ENCODE measurements at regions not wholly inside any gene's neighbourhood (a gene's known extent, or its start where the extent isn't known, plus 50 kb on each side); places are given as distances from the start of the nearest gene placed in this dataset.

GRCh38 chr1:170470121-170470520 lies 61.8 kb upstream of the GORAB start:
- no peaks in the 10 kb centered on the region for H3K9me2 ChIP-seq (ENCODE audit: insufficient read depth, low read length)
- no peak overlapping the region for H2AFZ ChIP-seq (ENCODE audit: low read depth, low read length)
- H4K20me1 ChIP-seq (ENCODE audit: insufficient read depth) = no peaks in the 10 kb centered on the region
- no peak overlapping the region for H3K9ac ChIP-seq (ENCODE audit: low read length)
- no peaks in the 10 kb centered on the region for H3K27me3 ChIP-seq (ENCODE audit: insufficient read depth, low read depth, low read length)
- no peak overlapping the region for H3K27ac ChIP-seq (ENCODE audit: low read length)
- H3K4me3 ChIP-seq (ENCODE audit: low read length) = no peak overlapping the region
- no peaks in the 10 kb centered on the region for H3K79me2 ChIP-seq (replicated peaks; ENCODE audit: insufficient read depth, low read length)
- no peak for TF ChIP-seq CTCF (IDR thresholded peaks at IDR 0.05; ENCODE audit: poor library complexity, severe bottlenecking)
- no peak for TF ChIP-seq MXI1 (conservative IDR thresholded peaks at IDR 0.05; ENCODE audit: poor library complexity, severe bottlenecking)
- TF ChIP-seq REST (IDR thresholded peaks at IDR 0.05; ENCODE audit: borderline replicate concordance) = no peak
- no peak for TF ChIP-seq RAD21 (conservative IDR thresholded peaks at IDR 0.05)
- TF ChIP-seq SMC3 (conservative IDR thresholded peaks at IDR 0.05; ENCODE audit: poor library complexity) = no peak
- TF ChIP-seq EZH2 (IDR thresholded peaks at IDR 0.05; ENCODE audit: borderline replicate concordance, insufficient read depth, low read length, poor library complexity, severe bottlenecking) = no peak
- no peak for TF ChIP-seq EP300 (conservative IDR thresholded peaks at IDR 0.05; ENCODE audit: poor library complexity, severe bottlenecking)
- TF ChIP-seq TAF1 (IDR thresholded peaks at IDR 0.05; ENCODE audit: low read depth) = no peak
- TF ChIP-seq POLR2AphosphoS5 (IDR thresholded peaks at IDR 0.05) = no peak
- no peaks in the 10 kb centered on the region for H3K36me3 ChIP-seq (ENCODE audit: insufficient read depth, low read length)
- H3K9me3 ChIP-seq (ENCODE audit: low read length) = no peaks in the 10 kb centered on the region
- no peak overlapping the region for H3K4me2 ChIP-seq (ENCODE audit: low read length)
- H3F3A ChIP-seq (ENCODE audit: insufficient read depth, low read length, poor library complexity, severe bottlenecking) = no peaks in the 10 kb centered on the region

GRCh38 chr1:170471398-170472053 lies 60.4 kb upstream of the GORAB start:
- Histone ChIP-seq H3K4me2 (ENCODE audit: low read length) (no peak overlapping the region), H3F3A (ENCODE audit: insufficient read depth, low read length, poor library complexity, severe bottlenecking) (no peaks in the 10 kb centered on the region), H3K9ac (ENCODE audit: low read length) (no peak overlapping the region)

More at GRCh38 chr1:170471398-170472053, 60.4 kb upstream of the GORAB start:
- Histone ChIP-seq H3K79me2 (replicated peaks; ENCODE audit: insufficient read depth, low read length) (no peaks in the 10 kb centered on the region), H3K27me3 (ENCODE audit: insufficient read depth, low read depth, low read length) (no peaks in the 10 kb centered on the region), H3K36me3 (ENCODE audit: insufficient read depth, low read length) (no peaks in the 10 kb centered on the region), H2AFZ (ENCODE audit: low read depth, low read length) (no peak overlapping the region), H4K20me1 (ENCODE audit: insufficient read depth) (no peaks in the 10 kb centered on the region), H3K27ac (ENCODE audit: low read length) (no peak overlapping the region), H3K4me3 (ENCODE audit: low read length) (no peak overlapping the region), H3K9me2 (ENCODE audit: insufficient read depth, low read length) (no peaks in the 10 kb centered on the region), H3K9me3 (ENCODE audit: low read length) (no peaks in the 10 kb centered on the region)
- TF ChIP-seq CTCF (IDR thresholded peaks at IDR 0.05; ENCODE audit: poor library complexity, severe bottlenecking) (no peak), SMC3 (conservative IDR thresholded peaks at IDR 0.05; ENCODE audit: poor library complexity) (no peak), EZH2 (IDR thresholded peaks at IDR 0.05; ENCODE audit: borderline replicate concordance, insufficient read depth, low read length, poor library complexity, severe bottlenecking) (no peak), POLR2AphosphoS5 (IDR thresholded peaks at IDR 0.05) (no peak), TAF1 (IDR thresholded peaks at IDR 0.05; ENCODE audit: low read depth) (no peak), RAD21 (conservative IDR thresholded peaks at IDR 0.05) (no peak), EP300 (conservative IDR thresholded peaks at IDR 0.05; ENCODE audit: poor library complexity, severe bottlenecking) (no peak)

All from neural cell (in vitro differentiated cells).